ENCODE measurements at regions not wholly inside any gene's neighbourhood (a gene's known extent, or its start where the extent isn't known, plus 50 kb on each side); places are given as distances from the start of the nearest gene placed in this dataset.

DNA sequence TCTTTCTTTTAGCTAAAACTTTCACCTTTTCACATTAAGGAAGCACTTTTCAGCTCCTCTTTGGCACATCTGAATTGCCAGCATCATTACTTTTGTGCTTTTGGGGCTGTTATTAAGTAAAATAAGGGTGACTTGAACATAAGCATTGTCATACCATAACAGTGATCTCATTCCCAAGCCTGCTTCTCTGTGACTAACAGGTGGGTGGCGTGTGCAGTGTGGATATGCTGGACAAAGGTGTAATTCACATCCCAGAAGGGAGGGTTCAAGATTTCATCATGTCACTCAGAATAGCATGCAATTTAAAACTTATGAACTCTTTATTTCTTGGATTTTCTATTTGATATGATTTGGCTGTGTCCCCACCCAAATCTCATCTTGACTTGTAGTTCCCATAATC is 517.4 kb upstream of the MKI67 start:
- TF ChIP-seq, protein P1, sequence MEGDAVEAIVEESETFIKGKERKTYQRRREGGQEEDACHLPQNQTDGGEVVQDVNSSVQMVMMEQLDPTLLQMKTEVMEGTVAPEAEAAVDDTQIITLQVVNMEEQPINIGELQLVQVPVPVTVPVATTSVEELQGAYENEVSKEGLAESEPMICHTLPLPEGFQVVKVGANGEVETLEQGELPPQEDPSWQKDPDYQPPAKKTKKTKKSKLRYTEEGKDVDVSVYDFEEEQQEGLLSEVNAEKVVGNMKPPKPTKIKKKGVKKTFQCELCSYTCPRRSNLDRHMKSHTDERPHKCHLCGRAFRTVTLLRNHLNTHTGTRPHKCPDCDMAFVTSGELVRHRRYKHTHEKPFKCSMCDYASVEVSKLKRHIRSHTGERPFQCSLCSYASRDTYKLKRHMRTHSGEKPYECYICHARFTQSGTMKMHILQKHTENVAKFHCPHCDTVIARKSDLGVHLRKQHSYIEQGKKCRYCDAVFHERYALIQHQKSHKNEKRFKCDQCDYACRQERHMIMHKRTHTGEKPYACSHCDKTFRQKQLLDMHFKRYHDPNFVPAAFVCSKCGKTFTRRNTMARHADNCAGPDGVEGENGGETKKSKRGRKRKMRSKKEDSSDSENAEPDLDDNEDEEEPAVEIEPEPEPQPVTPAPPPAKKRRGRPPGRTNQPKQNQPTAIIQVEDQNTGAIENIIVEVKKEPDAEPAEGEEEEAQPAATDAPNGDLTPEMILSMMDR (IDR thresholded peaks at IDR 0.05; ENCODE audit: low read depth, low read length, poor library complexity, severe bottlenecking): no peak
- no peak for TF ChIP-seq EZH2phosphoT487 (IDR thresholded peaks at IDR 0.05; ENCODE audit: borderline replicate concordance, low read length)

Measured in DOHH2 (cell line).